Endothelial cell of umbilical vein (primary cell): ENCODE measurements at regions not wholly inside any gene's neighbourhood (a gene's known extent, or its start where the extent isn't known, plus 50 kb on each side); places are given as distances from the start of the nearest gene placed in this dataset.

Experiments used
- BruUV-seq: library from RNA; stranded (reverse); fragments of 400-500 nt; replicated peaks from 2 replicates; lab custom pipeline; 2021; lab: Mats Ljungman, UMichigan
- CTCF ChIA-PET: fragments of 300-600, 350-600 bp; sonication (Branson Sonifier 250); formaldehyde crosslinking; loops from one replicate; lab custom pipeline; 2021; ENCODE audit warnings: antibody characterized with exemption, inconsistent platforms; lab: Charles Lee
- POLR2A ChIA-PET: fragments of 300-600, 350-600 bp; sonication (Branson Sonifier 250); formaldehyde crosslinking; loops from one replicate; lab custom pipeline; 2021; ENCODE audit warnings: antibody characterized with exemption, inconsistent platforms; lab: Charles Lee
- DNase-seq: peaks from one replicate; pipeline ENCODE4 v3.0.0-alpha.2; 2011; ENCODE audit warnings: low read depth, low spot score
- FAIRE-seq: peaks from 2 replicates; lab custom pipeline; 2011; peaks lifted over from hg19 to GRCh38; lab: Jason Lieb, UNC
- H2AFZ ChIP-seq: 2 replicates; pipeline ENCODE4 v1.6.0; 2012; ENCODE audit warnings: low read depth, low read length, control low read depth, inconsistent platforms
- H3K27ac ChIP-seq: 2 replicates; pipeline ENCODE4 v1.5.1; 2011; ENCODE audit warnings: low read depth, mild to moderate bottlenecking, control low read depth, low read length, moderate library complexity; ENCODE audit not compliant: insufficient read depth
- H3K27me3 ChIP-seq, 2 experiments: 2 replicates each; pipeline versions ENCODE4 v1.6.0 to v1.6.1; 2011; ENCODE audit warnings: low read length in 2 of 2, mixed read lengths in 1 of 2; ENCODE audit not compliant: control insufficient read depth in 2 of 2, insufficient read depth in 2 of 2
- H3K36me3 ChIP-seq, 2 experiments: 2 replicates in 1 of 2; 3 replicates in 1 of 2; pipeline ENCODE4 v1.5.1; 2011; ENCODE audit warnings: low read length in 2 of 2, mild to moderate bottlenecking in 1 of 2, moderate library complexity in 1 of 2; ENCODE audit not compliant: control insufficient read depth in 2 of 2, insufficient read depth in 2 of 2; ENCODE audit errors: extremely low read depth in 1 of 2
- H3K4me1 ChIP-seq: 3 replicates; pipeline ENCODE4 v1.5.1; 2011; ENCODE audit warnings: mild to moderate bottlenecking, low read length; ENCODE audit not compliant: control insufficient read depth, insufficient read depth; ENCODE audit errors: extremely low read depth
- H3K4me2 ChIP-seq: 2 replicates; pipeline ENCODE4 v1.6.1; 2011; ENCODE audit warnings: low read length, control low read depth, mixed read lengths; ENCODE audit not compliant: insufficient read depth
- H3K4me3 ChIP-seq, 3 experiments: fragments of 200-600 bp in 1 of 3; sonication (generic), shearing (Covaris generic) in 1 of 3; replicated peaks in 1 of 3; 2 replicates each; pipeline ENCODE4 v1.5.1; 2011 to 2016; ENCODE audit warnings: control low read depth in 3 of 3, low read length in 3 of 3, mild to moderate bottlenecking in 2 of 3, inconsistent platforms in 1 of 3, low read depth in 1 of 3, moderate library complexity in 1 of 3; ENCODE audit not compliant: insufficient read depth in 1 of 3
- H3K79me2 ChIP-seq: 2 replicates; pipeline ENCODE4 v1.6.0; 2012; ENCODE audit warnings: low read length, inconsistent platforms; ENCODE audit not compliant: control insufficient read depth, insufficient read depth
- H3K9ac ChIP-seq: replicated peaks from 2 replicates; pipeline ENCODE3; 2011; ENCODE audit warnings: low read length, control low read depth; ENCODE audit not compliant: insufficient read depth; ENCODE audit errors: extremely low read depth
- H3K9me1 ChIP-seq: replicated peaks from 3 replicates; pipeline ENCODE4 v1.6.0; 2011; ENCODE audit warnings: mild to moderate bottlenecking, low read length; ENCODE audit not compliant: control insufficient read depth, insufficient read depth; ENCODE audit errors: extremely low read depth
- H3K9me3 ChIP-seq: replicated peaks from 2 replicates; pipeline ENCODE4 v1.5.1; 2012; ENCODE audit warnings: low read length, inconsistent platforms; ENCODE audit not compliant: control insufficient read depth, insufficient read depth
- H4K20me1 ChIP-seq: replicated peaks from 2 replicates; pipeline ENCODE3; 2011; ENCODE audit warnings: mild to moderate bottlenecking, low read length; ENCODE audit not compliant: control insufficient read depth, insufficient read depth; ENCODE audit errors: extremely low read depth
- EZH2 ChIP-seq: IDR thresholded peaks from 2 replicates; pipeline ENCODE4 v1.6.1; 2012; ENCODE audit warnings: borderline replicate concordance, low read depth, mild to moderate bottlenecking, moderate library complexity, low read length, inconsistent platforms; ENCODE audit not compliant: severe bottlenecking
- FOS ChIP-seq: IDR thresholded peaks from 2 replicates; pipeline ENCODE4 v1.6.1; 2011; ENCODE audit warnings: mild to moderate bottlenecking, low read length, moderate library complexity, borderline replicate concordance; ENCODE audit not compliant: insufficient read depth
- GATA2 ChIP-seq: IDR thresholded peaks from 2 replicates; pipeline ENCODE4 v1.7.0; 2011; ENCODE audit warnings: low read depth, mild to moderate bottlenecking, moderate library complexity, mixed read lengths, low read length; ENCODE audit not compliant: insufficient read length, insufficient read depth
- JUN ChIP-seq: IDR thresholded peaks from 2 replicates; pipeline ENCODE4 v1.6.1; 2011; ENCODE audit warnings: borderline replicate concordance, low read depth; ENCODE audit not compliant: insufficient read length, insufficient read depth
- MAX ChIP-seq: IDR thresholded peaks from 2 replicates; pipeline ENCODE4 v1.6.1; 2011; ENCODE audit not compliant: insufficient read depth, insufficient read length
- MYC ChIP-seq: IDR thresholded peaks from one replicate; pipeline ENCODE4 v1.6.1; 2011; ENCODE audit warnings: mild to moderate bottlenecking, low read depth, low read length
- POLR2A ChIP-seq: IDR thresholded peaks from 2 replicates; pipeline ENCODE4 v1.6.1; 2012; ENCODE audit warnings: low read depth, mild to moderate bottlenecking, control low read depth, low read length
- POLR2AphosphoS5 ChIP-seq: IDR thresholded peaks from 2 replicates; pipeline ENCODE4 v1.6.1; 2012; ENCODE audit warnings: low read depth, mild to moderate bottlenecking, control low read depth, low read length, moderate library complexity; ENCODE audit not compliant: insufficient read depth
- dilution Hi-C: fragments of 300-500 bp; cut with MboI; formaldehyde crosslinking; loops from one replicate; pipeline ENCODE4 v1.15.0; 2019; ENCODE audit warnings: low sequenced_read_pairs; ENCODE audit not compliant: extremely low pct_ligation_motif_present
- intact Hi-C: fragments of 100-400 bp; cut with micrococcal nuclease; formaldehyde crosslinking; loops from one replicate; pipeline ENCODE4 v1.10.0; 2022
- TF ChIP-seq, protein P1 (sequence below), 2 donors: IDR thresholded peaks; 1 replicate in 1 of 2; 2 replicates in 1 of 2; pipeline ENCODE4 v1.5.1; 2011; ENCODE audit warnings: low read length in 2 of 2, mild to moderate bottlenecking in 2 of 2, moderate library complexity in 2 of 2, control low read depth in 1 of 2, inconsistent platforms in 1 of 2, low read depth in 1 of 2; ENCODE audit not compliant: insufficient read depth in 1 of 2; ENCODE audit errors: extremely low read depth in 1 of 2

GRCh38 chr12:41923351-41923750 lies 221.3 kb downstream of the GXYLT1 start:
- no peaks in the 10 kb centered on the region for H3K9me1 ChIP-seq
- H3K9ac ChIP-seq, result no peak overlapping the region
- intact Hi-C loops (no loop called here), dilution Hi-C loops (no loop called here)
- ChIA-PET POLR2A (no interaction called here), CTCF (no interaction called here)
- H3K27me3 ChIP-seq, result no peaks in the 10 kb centered on the region
- H3K9me3 ChIP-seq, result no peaks in the 10 kb centered on the region
- H2AFZ ChIP-seq, result no peak overlapping the region
- peaks cover 3% of the 10 kb centered on the region for H3K4me1 ChIP-seq
- H4K20me1 ChIP-seq, result no peaks in the 10 kb centered on the region
- no peak overlapping the region for H3K27ac ChIP-seq
- BruUV-seq, result no TSS peak
- FAIRE-seq (no peak), DNase-seq (no peak)
- no peaks in the 10 kb centered on the region for H3K36me3 ChIP-seq
- TF ChIP-seq EZH2 (no peak), POLR2AphosphoS5 (no peak), JUN (no peak), POLR2A (no peak)
- TF ChIP-seq, protein P1, sequence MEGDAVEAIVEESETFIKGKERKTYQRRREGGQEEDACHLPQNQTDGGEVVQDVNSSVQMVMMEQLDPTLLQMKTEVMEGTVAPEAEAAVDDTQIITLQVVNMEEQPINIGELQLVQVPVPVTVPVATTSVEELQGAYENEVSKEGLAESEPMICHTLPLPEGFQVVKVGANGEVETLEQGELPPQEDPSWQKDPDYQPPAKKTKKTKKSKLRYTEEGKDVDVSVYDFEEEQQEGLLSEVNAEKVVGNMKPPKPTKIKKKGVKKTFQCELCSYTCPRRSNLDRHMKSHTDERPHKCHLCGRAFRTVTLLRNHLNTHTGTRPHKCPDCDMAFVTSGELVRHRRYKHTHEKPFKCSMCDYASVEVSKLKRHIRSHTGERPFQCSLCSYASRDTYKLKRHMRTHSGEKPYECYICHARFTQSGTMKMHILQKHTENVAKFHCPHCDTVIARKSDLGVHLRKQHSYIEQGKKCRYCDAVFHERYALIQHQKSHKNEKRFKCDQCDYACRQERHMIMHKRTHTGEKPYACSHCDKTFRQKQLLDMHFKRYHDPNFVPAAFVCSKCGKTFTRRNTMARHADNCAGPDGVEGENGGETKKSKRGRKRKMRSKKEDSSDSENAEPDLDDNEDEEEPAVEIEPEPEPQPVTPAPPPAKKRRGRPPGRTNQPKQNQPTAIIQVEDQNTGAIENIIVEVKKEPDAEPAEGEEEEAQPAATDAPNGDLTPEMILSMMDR (IDR thresholded peaks at IDR 0.05; ENCODE audit: extremely low read depth in 1 of 2, insufficient read depth in 1 of 2, low read depth in 1 of 2, low read length in 2 of 2), result no peak
- H3K4me3 ChIP-seq, result no peak overlapping the region
- H3K4me2 ChIP-seq, result no peak overlapping the region
- no peaks in the 10 kb centered on the region for H3K79me2 ChIP-seq

- ChIA-PET CTCF (no interaction called here), POLR2A (no interaction called here)
- no TSS peak for BruUV-seq
- FAIRE-seq, result no peak
- H3K9me3 ChIP-seq, result no peaks in the 10 kb centered on the region
- H4K20me1 ChIP-seq, result no peaks in the 10 kb centered on the region
- H3K4me2 ChIP-seq, result no peak overlapping the region
- no peaks in the 10 kb centered on the region for H3K9me1 ChIP-seq
- no peak for DNase-seq
- H3K36me3 ChIP-seq, result no peaks in the 10 kb centered on the region
- no peak overlapping the region for H3K9ac ChIP-seq
- peaks cover 13% of the 10 kb centered on the region for H3K4me1 ChIP-seq
- no peaks in the 10 kb centered on the region for H3K27me3 ChIP-seq
- H3K27ac ChIP-seq, result no peak overlapping the region
- dilution Hi-C loops, result no loop called here
- no peak overlapping the region for H3K4me3 ChIP-seq
- TF ChIP-seq MAX, result no peak
- no peak for TF ChIP-seq POLR2A
- TF ChIP-seq GATA2, result no peak
- no peak for TF ChIP-seq JUN
- TF ChIP-seq, protein P1 (IDR thresholded peaks at IDR 0.05; ENCODE audit: extremely low read depth in 1 of 2, insufficient read depth in 1 of 2, low read depth in 1 of 2, low read length in 2 of 2), result no peak
- no peak for TF ChIP-seq POLR2AphosphoS5
- no peak for TF ChIP-seq EZH2
- no peak for TF ChIP-seq MYC
- TF ChIP-seq FOS, result no peak
- H3K79me2 ChIP-seq, result no peaks in the 10 kb centered on the region
- H2AFZ ChIP-seq, result no peak overlapping the region
- intact Hi-C loops, result no loop called here
These were observed 224.3 kb downstream of the GXYLT1 start for GRCh38 chr12:41920355-41920754.
